ENCODE measurements at regions not wholly inside any gene's neighbourhood (a gene's known extent, or its start where the extent isn't known, plus 50 kb on each side); places are given as distances from the start of the nearest gene placed in this dataset.
"Not testable (repeated sequence)": the region's sequence is repeated elsewhere in the genome, so short reads cannot be mapped to it uniquely, and the experiment has no call there.

DNA sequence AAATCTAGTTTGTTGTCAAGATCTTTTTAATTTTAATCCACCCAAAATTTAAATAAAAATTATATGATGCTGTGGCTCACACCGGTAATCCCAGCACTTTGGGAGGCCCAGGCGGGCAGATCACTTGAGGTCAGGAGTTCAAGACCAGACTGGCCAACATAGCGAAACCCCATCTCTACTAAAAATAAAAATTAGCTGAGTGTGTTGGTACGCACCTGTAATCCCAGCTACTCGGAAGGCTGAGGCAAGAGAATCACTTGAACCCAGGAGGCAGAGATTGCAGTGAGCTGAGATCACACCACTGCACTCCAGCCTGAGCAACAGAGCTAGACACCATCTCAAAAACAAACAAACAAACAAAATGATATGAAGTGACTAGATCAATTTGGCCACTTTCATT is 253.0 kb upstream of the MGMT start:
- DNase-seq (ENCODE audit: low spot score): not testable (repeated sequence)

DNA sequence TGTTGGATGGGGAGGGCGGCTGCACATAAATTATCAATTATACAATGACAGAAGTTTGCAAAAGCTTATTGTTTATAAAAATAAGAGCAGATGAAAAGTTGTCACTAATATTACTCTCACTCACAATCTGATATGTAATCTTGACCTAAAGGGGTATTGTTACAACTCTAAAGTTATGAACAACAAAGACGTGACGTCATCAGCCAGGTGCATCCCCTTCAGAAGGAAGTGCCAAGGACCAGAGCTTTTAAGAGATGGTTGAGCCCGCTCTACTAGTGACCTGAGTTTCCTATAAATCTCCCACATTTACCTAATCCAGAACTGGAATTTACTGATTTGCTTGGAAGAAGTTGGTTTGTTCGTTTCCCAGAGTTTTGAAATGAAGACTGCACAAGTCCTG is 247.7 kb upstream of the MGMT start:
- no peak for DNase-seq (ENCODE audit: low spot score)

DNA sequence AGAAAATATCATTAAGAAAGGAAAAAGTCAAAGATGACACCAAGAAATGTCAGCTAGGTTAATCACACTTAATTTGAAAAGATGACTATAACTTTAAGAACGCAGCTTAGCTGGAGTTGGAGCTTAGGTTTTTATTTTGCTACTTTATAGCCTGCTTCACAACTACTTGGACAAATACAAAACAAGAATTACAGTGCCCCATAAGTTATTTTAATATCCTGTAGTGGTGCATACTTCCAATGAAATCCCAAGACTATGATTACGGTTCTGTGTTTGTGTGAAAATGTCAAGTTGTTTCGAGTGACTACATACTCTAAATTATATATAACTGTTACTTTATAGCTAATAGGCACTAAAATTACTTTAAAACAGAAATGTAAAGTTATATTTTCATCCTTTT is 244.6 kb upstream of the MGMT start:
- DNase-seq (ENCODE audit: low spot score): no peak

DNA sequence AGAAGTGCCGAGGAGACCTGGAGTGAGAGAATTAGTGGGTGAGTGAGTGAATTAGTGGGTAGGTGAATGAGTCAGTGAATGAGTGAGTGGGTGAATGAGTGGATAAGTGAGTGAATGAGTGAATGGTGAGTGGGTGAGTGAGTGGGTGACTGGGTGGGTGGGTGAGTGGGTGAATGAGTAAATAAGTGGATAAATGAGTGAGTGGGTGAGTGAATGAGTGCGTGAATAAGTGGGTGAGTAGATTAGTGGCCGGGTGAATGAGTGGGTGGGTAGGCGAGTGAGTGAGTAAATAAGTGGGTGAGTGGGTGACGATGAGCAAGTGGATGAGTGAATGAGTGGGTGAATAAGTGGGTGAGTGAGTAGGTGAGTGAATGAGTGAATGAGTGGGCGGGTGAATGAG is 243.7 kb upstream of the MGMT start:
- no peak for DNase-seq (ENCODE audit: low spot score)

DNA sequence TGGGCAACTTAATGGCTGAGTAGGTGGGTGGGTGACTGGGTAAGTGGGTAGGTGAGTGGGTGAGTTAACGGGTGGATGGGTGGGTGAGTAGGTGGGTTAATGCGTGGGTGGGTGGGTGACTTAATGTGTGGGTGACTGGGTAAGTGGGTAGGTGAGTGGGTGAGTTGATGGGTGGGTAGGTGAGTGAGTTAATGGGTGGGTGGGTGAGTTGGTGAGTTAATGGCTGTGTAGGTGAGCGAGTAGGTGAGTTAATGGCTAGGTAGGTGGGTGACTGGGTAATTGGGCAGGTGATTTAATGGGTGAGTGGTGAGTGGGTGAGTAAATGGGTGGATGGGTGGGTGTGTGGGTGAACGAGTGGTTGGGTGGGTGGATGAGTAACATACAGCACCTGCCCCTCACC is 243.0 kb upstream of the MGMT start:
- DNase-seq (ENCODE audit: low spot score): no peak

DNA sequence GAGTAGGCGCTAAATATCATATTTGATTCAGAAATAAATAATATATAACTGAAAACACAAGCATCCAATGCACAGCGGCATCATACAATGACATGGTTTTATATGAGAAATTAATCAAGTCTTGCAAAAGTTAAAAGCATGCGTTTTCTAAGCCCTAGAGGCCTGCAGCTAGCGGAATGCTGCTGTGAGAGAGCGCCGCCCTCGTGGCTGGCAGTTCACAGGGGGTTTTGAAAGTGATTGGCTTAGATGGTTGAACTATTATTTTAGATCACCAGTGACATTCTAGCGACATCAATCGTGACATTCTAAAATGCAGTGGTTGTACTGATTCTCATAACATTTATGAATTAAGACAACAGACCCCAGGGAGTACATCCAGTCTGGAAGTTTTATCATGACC is 235.2 kb upstream of the MGMT start:
- no peak for DNase-seq (ENCODE audit: low spot score)

DNA sequence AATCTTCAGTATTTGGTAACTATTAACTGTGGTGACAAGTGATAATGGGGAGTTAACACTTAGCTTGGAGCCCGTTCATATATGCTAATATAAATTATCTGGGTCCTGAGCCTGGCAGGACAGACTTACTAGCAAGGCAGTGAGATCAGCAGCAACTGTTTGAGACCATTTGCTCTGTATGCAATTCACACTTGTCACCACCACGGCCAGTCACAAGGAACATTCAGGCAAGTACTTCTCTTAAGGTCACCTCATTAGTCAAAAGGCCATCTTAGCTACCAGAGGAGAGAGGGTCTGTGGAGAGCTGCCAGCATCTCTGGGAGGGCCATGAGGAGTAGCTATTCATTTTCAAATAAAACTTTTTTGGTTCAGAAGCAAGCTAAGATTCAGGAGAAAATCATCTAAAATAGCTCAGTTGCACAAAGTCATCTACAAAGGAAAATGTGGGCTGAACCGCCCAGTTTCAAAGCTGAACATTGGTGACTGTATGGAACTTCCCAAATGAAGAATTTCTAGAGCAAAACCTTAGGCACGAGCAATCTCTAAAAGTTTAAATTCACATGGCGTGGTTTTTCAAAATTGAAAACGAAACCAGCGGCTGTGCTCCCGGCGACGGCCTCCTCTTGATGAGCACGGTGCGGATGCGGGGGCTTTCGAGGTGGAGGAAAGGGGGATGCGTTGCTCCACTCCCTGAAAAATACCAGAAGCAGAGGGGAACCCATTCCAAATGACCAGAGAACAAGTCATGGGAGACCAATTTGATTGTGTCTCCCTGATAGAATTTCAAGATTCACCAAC is 233.5 kb upstream of the MGMT start:
- DNase-seq (ENCODE audit: low spot score): no peak

DNA sequence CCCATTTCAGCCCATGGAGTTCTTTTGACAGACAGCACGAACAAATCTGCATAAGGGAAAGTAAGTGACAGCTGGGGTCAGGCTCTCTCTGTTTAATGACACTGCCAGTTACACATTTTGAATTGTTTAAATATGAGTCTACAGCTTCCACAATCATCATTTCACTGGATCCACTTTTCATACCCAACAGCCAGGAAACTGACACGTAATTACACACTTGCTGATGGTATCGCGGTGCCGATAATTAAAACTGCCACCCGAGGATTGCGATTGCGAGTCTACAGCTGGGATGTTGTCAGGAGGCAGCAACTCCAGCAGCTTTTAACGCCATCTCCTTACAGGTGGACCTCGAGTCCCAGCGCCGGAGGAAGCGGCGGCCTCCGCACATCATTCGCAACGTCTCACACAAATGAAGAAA is 230.8 kb upstream of the MGMT start:
- no peak for DNase-seq (ENCODE audit: low spot score)

DNA sequence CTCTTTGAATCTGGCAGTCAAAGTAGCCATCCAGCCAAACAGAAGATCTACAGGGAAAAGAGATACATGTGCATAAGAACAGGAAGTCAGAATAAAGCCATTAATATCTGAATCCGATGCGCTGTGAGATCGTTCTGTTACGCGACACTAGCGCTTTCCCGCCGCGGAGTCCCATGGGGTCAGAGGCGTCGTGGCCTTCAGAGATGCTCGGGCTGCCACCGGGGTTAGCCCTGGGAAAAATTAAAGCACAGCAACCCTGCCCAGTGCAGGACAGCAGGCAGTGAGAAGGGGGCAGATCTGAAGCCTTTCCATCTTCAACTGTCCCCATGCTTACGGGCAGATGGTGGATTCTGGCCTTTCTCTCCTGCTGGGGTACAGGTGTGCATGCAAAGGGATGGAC is 225.6 kb upstream of the MGMT start:
- no peak for DNase-seq (ENCODE audit: low spot score)

DNA sequence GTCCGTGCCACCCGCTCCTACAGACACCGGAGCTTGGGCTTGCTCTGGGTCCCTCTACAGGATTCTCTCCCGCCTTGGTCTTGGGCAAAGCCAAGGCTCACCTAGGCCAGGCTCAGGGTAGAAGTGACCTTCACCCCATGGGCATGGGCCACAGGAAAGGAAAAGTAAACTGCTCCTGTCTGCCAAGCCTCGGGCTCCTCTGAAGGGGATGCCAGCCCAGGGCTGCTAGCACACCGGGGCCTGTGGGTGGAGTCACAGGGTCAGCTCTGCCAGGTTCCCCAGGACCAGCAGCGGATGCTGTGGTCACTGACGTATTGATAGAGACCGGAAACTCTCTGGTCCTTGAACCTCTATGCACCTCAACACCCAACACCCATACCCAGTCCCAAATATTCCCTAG is 222.7 kb upstream of the MGMT start:
- no peak for DNase-seq (ENCODE audit: low spot score)

DNA sequence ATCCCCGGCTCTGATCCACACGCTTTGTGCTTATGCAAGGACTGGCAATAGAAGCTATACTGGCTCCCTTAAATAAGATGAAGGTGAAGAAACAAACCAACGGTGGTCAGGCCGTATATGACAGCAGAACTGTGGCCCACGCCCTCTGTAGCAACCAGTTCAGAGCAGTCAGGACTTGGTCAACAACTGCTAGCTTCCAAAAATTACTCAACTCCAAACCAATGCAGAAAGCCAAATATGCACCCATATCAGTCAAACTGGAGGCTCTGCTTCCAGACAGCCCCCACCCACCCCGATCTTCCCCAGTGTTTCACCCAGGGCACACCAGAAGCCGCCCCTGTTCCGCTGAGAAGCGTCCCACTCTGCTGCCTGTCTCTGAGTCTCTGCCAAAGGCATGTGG is 222.3 kb upstream of the MGMT start:
- DNase-seq (ENCODE audit: low spot score): no peak

DNA sequence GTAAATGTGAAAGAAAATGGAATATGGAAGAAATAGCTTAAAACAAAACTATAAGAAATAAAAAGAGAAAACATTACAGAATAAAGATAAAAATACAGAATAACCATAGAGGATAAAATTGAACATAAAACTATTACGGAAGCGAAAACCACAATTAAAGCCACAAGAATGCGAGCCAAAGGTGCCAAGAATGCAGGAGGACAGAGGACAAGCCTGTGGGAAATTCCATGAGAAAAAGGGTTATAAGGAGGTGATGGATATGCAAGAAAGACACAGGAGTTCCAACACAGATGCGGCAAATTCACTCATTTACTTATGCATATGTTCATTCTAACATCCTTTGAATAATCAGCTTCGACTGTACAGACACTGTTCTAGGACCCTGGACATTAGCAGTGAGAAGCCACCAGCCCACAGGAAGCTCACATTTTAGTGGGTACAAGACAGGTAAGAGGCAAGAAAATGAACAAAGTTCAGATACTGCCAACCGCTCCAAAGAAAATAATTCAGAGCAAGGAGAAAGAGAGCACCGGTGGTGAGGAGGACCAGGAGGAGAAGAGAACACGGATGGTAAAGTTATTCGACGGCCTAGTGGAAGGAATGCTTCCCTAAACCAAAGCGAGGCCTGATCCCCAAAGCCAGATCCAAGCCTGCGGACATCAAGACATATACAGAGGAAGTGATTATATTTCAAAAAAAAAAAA is 213.7 kb upstream of the MGMT start:
- peak; percentile 3 for DNase-seq (ENCODE audit: low spot score)

DNA sequence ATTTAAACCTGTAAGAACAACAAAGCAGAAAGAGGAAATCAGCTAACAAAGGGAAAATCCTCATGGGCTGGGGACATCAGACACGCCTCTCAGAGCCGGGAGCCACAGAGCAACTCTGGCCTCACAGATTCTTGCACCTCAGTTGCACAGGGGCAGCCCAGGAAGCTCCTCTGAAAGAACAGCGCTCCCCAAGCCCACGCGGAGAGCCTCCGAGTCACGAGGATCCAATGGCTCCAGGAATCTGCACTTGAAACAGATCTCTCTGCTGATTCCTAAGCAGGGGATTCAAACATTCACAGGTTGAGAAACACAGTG is 213.2 kb upstream of the MGMT start:
- DNase-seq (ENCODE audit: low spot score): no peak

DNA sequence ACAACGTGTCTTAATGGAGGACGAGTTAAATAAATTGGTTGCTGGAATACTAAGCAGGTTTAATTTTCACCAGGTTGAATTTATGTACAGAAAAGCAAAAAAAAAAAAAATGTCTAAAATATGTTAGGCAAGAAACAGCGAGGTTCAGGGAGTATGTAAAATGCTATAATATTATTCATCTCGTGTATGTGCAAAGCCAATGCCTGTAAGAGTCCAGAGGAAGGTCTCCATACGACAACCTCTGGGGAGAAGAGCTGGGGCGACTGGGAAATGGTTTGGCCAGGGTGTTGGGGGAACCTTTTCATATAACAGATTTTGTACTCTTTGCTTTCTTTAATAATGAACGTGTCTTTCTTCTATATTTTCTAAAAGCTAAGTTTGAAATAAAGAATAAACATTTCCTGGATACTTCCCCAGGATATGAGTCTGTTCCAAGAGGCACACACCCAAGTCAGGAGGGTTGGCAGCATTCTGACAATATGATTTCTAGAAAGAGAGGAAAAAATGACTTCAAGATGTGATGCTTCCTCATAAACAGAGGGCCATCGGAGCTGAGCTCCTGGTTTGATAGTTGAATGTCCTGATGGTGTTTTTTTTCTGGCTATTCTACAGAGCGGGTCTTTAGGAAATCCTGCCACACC is 208.6 kb upstream of the MGMT start:
- DNase-seq (ENCODE audit: low spot score): no peak

DNA sequence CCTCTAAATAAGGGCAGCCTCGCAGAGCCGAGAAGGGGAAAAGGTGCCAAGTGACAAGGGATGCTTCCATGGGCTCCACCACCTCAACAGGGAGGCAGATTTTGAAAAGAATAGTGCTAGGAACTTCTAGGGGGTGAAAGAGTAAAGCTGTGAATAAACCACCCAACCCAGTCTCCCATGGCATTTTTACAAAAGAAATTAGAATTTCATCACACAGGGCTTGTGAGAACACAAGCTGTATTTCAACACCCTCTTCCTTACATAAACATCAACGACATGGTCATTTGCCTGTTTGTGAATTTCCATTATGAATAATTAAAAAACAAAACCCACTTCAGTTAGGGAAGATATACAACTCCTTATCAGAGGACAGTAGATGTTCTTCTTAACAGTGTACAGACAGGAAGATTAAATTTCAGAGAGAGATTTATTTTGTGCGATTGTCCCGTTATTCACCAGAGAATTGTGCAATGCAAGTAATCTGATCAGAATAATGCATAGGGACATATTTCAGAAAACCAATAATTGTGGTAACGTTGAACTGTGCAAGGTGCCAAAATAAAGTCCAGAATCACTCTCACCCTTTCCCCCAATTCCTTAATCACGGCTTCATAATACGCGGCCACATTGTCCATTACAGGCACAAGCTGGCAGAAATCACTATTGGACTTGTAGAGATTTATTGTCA is 207.8 kb upstream of the MGMT start:
- DNase-seq (ENCODE audit: low spot score): no peak

DNA sequence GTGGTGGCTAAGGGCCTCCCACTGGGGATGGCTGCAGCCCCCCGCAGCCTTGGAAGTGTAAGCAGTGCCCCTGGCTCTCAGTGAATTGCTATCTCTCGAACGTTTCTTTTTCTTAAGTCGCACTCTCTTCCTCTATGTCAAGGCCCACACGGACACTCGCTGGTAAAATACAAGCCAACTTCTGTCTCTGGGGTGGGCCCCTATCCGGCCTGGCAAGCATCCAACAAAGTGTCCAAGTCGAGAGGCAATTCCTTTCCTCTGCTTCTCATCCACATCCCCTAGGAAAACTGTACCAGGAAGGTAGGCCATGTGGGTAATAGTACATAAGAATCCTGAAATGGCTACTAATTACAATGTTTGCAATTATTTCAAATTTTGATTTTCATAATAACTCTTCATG is 194.9 kb upstream of the MGMT start:
- no peak for DNase-seq (ENCODE audit: low spot score)

DNA sequence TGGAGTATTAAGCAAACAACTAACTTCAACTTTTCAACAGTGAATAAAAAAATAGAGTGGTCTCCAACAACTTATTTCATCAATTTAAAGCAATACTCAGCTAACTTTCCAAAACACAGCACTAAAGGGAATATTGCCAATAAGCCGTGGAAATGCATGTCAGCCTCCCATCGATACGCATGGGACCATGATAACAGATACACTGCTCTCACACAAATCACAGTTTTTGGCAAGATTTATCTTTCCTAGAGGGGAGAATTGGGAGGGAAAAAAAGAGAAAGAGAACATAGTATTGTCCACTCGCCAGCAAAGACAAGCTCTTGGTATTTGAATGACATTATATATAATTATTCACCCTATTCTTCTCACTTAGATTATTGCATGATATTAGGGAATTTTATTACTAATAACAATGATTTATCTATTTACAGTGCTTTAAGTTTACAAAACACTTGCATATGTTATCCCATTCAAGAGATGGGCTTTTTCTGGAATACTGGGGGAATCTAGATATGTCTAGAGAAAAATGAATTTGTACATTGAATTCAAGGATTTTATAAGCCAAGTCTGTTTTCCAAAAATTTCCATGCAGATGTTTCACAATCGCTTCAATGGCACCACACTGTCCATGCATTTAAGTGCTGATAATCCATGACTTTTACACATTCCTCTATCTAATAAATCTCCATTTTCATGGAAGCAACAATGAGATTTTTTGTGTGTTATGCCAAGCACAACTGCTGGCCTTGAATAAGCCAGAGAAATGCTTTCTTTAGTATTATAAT is 194.0 kb upstream of the MGMT start:
- no peak for DNase-seq (ENCODE audit: low spot score)

DNA sequence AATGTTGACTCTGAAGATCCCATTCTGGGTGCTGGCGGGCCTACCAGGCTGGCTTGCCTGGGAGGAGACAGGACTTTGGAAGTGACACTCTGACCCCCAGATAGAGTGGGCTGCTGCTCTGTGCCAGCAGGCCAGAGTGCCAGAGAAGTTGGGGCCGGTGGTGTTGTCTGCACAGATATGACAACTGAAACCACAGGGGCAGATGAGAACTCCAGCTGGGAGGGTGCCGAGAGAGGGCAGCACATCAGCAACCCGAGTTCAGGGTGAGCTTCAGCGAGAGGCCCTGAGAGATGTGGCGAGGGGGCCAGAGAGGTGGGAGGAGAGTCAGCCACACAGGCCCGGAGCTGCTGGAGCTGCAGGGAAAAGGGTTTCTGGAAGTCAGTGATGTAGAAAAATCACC is 193.2 kb upstream of the MGMT start:
- DNase-seq (ENCODE audit: low spot score): no peak

DNA sequence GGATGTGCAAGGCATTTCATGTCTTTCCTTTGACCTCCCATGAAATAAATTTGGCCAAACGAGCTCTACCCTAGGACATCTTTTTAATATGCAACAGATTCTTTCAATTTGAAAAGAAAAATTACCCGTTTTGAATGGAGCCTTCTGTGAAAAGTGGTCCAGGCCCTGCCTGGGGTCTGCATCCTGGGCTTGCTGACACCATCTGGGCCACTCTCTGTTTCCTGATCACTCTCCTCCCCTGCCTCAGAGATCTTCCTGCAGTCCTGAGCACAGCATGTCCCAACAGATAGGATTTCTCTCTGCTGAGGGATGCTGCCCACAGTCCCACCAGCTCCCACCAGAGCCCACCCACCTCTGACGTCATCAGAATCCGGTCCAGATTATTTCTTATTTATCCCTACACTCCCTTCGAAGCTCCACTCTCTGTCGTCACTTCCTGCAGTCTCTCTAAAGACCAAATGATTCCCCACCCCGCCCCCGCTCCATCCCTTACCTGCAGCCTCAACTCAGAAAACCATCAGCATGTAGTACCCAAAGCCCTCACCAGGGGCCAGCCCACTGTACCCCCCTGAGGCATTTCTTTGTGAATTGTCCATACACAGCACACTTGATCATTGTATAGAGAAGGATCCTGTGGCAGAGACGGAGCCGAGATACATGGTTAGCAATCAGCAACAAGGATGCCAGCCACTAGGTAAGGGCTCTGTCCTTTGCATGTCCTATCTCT is 192.1 kb upstream of the MGMT start:
- no peak for DNase-seq (ENCODE audit: low spot score)

DNA sequence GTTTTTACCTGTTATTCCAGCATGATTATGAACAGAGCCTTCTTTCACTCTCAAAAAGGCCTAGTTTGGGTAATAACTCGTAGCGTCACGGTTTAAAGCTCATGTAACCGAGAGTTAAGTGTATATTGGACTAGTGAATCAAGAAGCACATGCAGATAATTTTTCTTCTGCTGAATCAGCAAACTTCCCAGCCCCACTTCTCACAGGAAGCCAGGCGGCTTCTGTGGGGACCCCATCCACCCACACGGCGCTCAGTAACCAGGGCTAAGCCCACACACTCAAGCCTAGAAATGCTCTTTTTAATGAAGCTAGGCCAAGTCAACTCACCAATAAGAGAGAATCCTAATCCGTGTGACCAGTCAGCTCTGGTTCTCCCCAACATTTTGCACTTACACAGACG is 191.2 kb upstream of the MGMT start:
- DNase-seq (ENCODE audit: low spot score): no peak

DNA sequence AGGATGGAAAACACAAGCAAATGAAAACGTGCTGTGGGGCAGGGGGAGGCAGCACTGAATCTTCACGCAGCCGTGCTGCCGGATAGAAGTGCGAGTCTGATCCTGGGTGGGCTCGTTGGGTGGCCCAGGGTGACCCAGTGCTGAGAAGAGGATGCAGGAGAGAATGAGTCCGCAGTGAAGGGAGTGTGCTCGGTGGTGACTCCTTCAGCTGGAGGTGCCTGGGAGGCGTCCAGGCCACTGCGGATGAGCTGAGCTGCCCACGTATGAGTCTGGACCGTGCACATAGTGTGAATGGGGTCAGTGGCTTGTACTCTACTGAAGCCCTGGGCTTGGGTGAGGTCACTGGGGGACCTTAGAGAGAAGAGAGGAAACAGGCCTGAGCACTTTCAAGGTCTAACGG is 190.0 kb upstream of the MGMT start:
- no peak for DNase-seq (ENCODE audit: low spot score)

DNA sequence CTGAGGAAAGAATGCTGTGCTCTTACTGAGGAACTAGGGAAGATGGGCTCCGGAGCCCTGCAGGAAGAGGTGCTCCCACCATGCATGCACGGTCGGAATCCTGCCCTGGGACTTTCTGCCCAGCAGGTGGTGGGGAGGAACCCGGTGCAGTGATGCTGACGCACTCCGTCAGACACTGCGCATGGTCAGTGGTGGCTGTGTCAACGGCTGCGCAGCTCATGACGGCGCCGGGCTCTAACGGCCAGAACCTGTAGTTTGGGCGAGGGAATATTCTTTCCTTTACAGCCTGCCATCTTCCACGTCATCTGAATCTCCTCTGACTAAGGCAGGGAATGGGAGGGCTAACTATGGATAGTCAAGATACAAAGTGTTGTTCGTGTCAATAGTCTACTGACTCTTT is 189.2 kb upstream of the MGMT start:
- DNase-seq (ENCODE audit: low spot score): no peak

All from SW480 (cell line).